ENCODE measurements at regions not wholly inside any gene's neighbourhood (a gene's known extent, or its start where the extent isn't known, plus 50 kb on each side); places are given as distances from the start of the nearest gene placed in this dataset.

DNA sequence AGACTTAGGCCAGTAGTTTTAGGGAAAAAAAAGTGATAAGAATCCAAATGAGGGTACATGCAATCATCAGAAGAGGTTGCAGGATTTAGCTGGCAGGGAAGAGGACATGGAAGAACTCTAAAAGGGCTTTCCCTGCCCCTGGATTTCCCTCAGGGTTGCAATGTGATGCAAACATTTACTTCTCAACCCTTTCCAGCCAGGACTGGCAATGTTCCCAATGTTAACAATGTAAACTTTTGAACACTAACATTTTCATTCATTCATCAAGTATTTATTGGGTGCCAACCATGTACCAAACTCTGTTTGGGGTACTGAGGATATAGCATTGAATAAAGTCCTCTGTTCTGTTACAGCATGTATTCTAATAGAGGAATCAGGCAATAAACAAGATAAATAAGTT is 349.4 kb upstream of the LRRC3B start:
- Histone ChIP-seq H3K79me1 (ENCODE audit: low read length) (no peaks in the 10 kb centered on the region), H3K9me3 (ENCODE audit: insufficient read depth, low read depth, low read length) (no peaks in the 10 kb centered on the region), H3K27ac (ENCODE audit: low read depth, low read length) (no peak overlapping the region), H3K18ac (ENCODE audit: low read length) (no peak overlapping the region), H2AK5ac (ENCODE audit: low read length) (no peak overlapping the region), H2BK120ac (ENCODE audit: insufficient read depth, low read length, poor library complexity) (no peak overlapping the region), H3K9ac (ENCODE audit: low read length) (no peak overlapping the region), H4K91ac (ENCODE audit: low read depth, low read length) (no peak overlapping the region), H3K79me2 (ENCODE audit: control insufficient read depth, insufficient read depth, low read length, poor library complexity) (no peaks in the 10 kb centered on the region), H3K23ac (ENCODE audit: low read length) (no peak overlapping the region), H4K12ac (ENCODE audit: low read depth, low read length) (no peak overlapping the region), H3K14ac (ENCODE audit: low read length) (no peak overlapping the region), H3K4ac (ENCODE audit: low read depth, low read length) (no peak overlapping the region), H2BK5ac (ENCODE audit: low read depth, low read length, poor library complexity) (no peak overlapping the region), H3K4me2 (ENCODE audit: low read length) (no peak overlapping the region), H2BK12ac (ENCODE audit: low read length) (no peak overlapping the region), H4K8ac (ENCODE audit: low read depth, low read length) (no peak overlapping the region), H3K27me3 (ENCODE audit: insufficient read depth, low read length) (no peaks in the 10 kb centered on the region), H2AFZ (ENCODE audit: insufficient read depth, low read length, poor library complexity) (no peak overlapping the region), H3K36me3 (ENCODE audit: control insufficient read depth in 1 of 2, insufficient read depth in 2 of 2, low read length in 2 of 2) (no peaks in the 10 kb centered on the region), H3K4me3 (ENCODE audit: low read depth, low read length) (no peak overlapping the region), H3K4me1 (ENCODE audit: control insufficient read depth in 1 of 2, insufficient read depth in 2 of 2, low read length in 2 of 2) (no peaks in the 10 kb centered on the region)
- no peak for DNase-seq

- no CpG with 5 or more reads among the region's 1 CpG for WGBS (ENCODE audit: extremely low coverage, insufficient coverage, insufficient read length)
- Histone ChIP-seq H3K18ac (ENCODE audit: low read length) (no peak overlapping the region), H3K4me2 (ENCODE audit: low read length) (no peak overlapping the region)
Measured at GRCh38 chr3:26279091-26279490, 343.5 kb upstream of the LRRC3B start.

DNA sequence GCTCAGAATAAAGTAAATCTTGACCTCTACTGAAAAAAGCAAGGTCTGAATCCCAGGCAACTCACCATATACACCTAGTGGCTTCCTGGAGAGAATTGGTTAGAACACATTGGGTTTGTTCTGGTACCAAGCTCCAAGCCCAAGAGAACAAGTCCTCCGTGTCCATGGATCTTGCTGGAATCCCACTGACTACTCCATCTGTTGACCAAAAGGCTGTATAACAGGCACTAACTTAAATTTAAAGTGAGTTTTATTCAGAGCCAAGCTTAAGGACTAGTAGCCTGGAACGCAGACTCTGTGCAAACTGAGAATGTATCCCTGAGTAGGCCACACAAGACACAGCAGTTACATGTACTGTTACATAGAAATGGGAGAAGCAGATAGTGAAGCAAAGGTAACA is 342.1 kb upstream of the LRRC3B start:
- Histone ChIP-seq H3K36me3 (ENCODE audit: control insufficient read depth in 1 of 2, insufficient read depth in 2 of 2, low read length in 2 of 2) (no peaks in the 10 kb centered on the region), H4K8ac (ENCODE audit: low read depth, low read length) (no peak overlapping the region), H3K14ac (ENCODE audit: low read length) (no peak overlapping the region), H2BK120ac (ENCODE audit: insufficient read depth, low read length, poor library complexity) (no peak overlapping the region), H4K12ac (ENCODE audit: low read depth, low read length) (no peak overlapping the region), H3K27ac (ENCODE audit: low read depth, low read length) (peak overlapping the region; percentile 45), H2BK12ac (ENCODE audit: low read length) (no peak overlapping the region), H2AK5ac (ENCODE audit: low read length) (no peak overlapping the region), H3K4me2 (ENCODE audit: low read length) (no peak overlapping the region), H3K79me1 (ENCODE audit: low read length) (peaks cover 5% of the 10 kb centered on the region), H3K4me3 (ENCODE audit: low read depth, low read length) (no peak overlapping the region), H3K27me3 (ENCODE audit: insufficient read depth, low read length) (no peaks in the 10 kb centered on the region), H2BK5ac (ENCODE audit: low read depth, low read length, poor library complexity) (no peak overlapping the region), H3K9ac (ENCODE audit: low read length) (no peak overlapping the region), H3K4me1 (ENCODE audit: control insufficient read depth in 1 of 2, insufficient read depth in 2 of 2, low read length in 2 of 2) (peaks cover 2 to 4% of the 10 kb centered on the region in 2 experiments), H3K79me2 (ENCODE audit: control insufficient read depth, insufficient read depth, low read length, poor library complexity) (no peaks in the 10 kb centered on the region), H3K4ac (ENCODE audit: low read depth, low read length) (no peak overlapping the region), H3K18ac (ENCODE audit: low read length) (no peak overlapping the region), H3K23ac (ENCODE audit: low read length) (no peak overlapping the region), H4K91ac (ENCODE audit: low read depth, low read length) (no peak overlapping the region), H3K9me3 (ENCODE audit: insufficient read depth, low read depth, low read length) (peaks cover 6% of the 10 kb centered on the region), H2AFZ (ENCODE audit: insufficient read depth, low read length, poor library complexity) (no peak overlapping the region)
- no peak for DNase-seq
- WGBS (ENCODE audit: extremely low coverage, insufficient coverage, insufficient read length) = no CpG with 5 or more reads among the region's 2 CpGs

More at GRCh38 chr3:26279091-26279490, 343.5 kb upstream of the LRRC3B start:
- H3K27ac ChIP-seq (ENCODE audit: low read depth, low read length) = no peak overlapping the region
- H3K9me3 ChIP-seq (ENCODE audit: insufficient read depth, low read depth, low read length) = peaks cover 6% of the 10 kb centered on the region
- H2BK12ac ChIP-seq (ENCODE audit: low read length) = no peak overlapping the region
- H4K91ac ChIP-seq (ENCODE audit: low read depth, low read length) = no peak overlapping the region
- H3K79me1 ChIP-seq (ENCODE audit: low read length) = peaks cover 5% of the 10 kb centered on the region
- no peaks in the 10 kb centered on the region for H3K36me3 ChIP-seq (ENCODE audit: control insufficient read depth in 1 of 2, insufficient read depth in 2 of 2, low read length in 2 of 2)
- H2BK120ac ChIP-seq (ENCODE audit: insufficient read depth, low read length, poor library complexity) = no peak overlapping the region
- no peak overlapping the region for H3K4me3 ChIP-seq (ENCODE audit: low read depth, low read length)
- no peak overlapping the region for H4K12ac ChIP-seq (ENCODE audit: low read depth, low read length)
- no peaks in the 10 kb centered on the region for H3K79me2 ChIP-seq (ENCODE audit: control insufficient read depth, insufficient read depth, low read length, poor library complexity)
- H4K8ac ChIP-seq (ENCODE audit: low read depth, low read length) = no peak overlapping the region
- H3K14ac ChIP-seq (ENCODE audit: low read length) = no peak overlapping the region
- no peak overlapping the region for H3K9ac ChIP-seq (ENCODE audit: low read length)
- H3K27me3 ChIP-seq (ENCODE audit: insufficient read depth, low read length) = no peaks in the 10 kb centered on the region
- H2AK5ac ChIP-seq (ENCODE audit: low read length) = no peak overlapping the region
- H2BK5ac ChIP-seq (ENCODE audit: low read depth, low read length, poor library complexity) = no peak overlapping the region
- no peak overlapping the region for H3K23ac ChIP-seq (ENCODE audit: low read length)
- no peak overlapping the region for H3K4ac ChIP-seq (ENCODE audit: low read depth, low read length)
- peaks cover 2 to 4% of the 10 kb centered on the region in 2 experiments for H3K4me1 ChIP-seq (ENCODE audit: control insufficient read depth in 1 of 2, insufficient read depth in 2 of 2, low read length in 2 of 2)
- no peak for DNase-seq
- H2AFZ ChIP-seq (ENCODE audit: insufficient read depth, low read length, poor library complexity) = no peak overlapping the region

GRCh38 chr3:26281284-26281985 is 341.1 kb upstream of the LRRC3B start:
- H4K12ac ChIP-seq (ENCODE audit: low read depth, low read length) = no peak overlapping the region
- no CpG with 5 or more reads among the region's 3 CpGs for WGBS (ENCODE audit: extremely low coverage, insufficient coverage, insufficient read length)
- no peak overlapping the region for H3K4ac ChIP-seq (ENCODE audit: low read depth, low read length)
- H3K4me1 ChIP-seq (ENCODE audit: control insufficient read depth in 1 of 2, insufficient read depth in 2 of 2, low read length in 2 of 2) = peaks cover 2 to 4% of the 10 kb centered on the region in 2 experiments
- H2BK5ac ChIP-seq (ENCODE audit: low read depth, low read length, poor library complexity) = peak overlapping the region; percentile 45
- H3K14ac ChIP-seq (ENCODE audit: low read length) = no peak overlapping the region
- peak overlapping the region; percentile 50 for H4K8ac ChIP-seq (ENCODE audit: low read depth, low read length)
- peak overlapping the region; percentile 32 for H3K27ac ChIP-seq (ENCODE audit: low read depth, low read length)
- H3K18ac ChIP-seq (ENCODE audit: low read length) = peak overlapping the region; percentile 66
- no peak overlapping the region for H2BK12ac ChIP-seq (ENCODE audit: low read length)
- no peak overlapping the region for H3K9ac ChIP-seq (ENCODE audit: low read length)
- H3K4me3 ChIP-seq (ENCODE audit: low read depth, low read length) = no peak overlapping the region
- no peak overlapping the region for H3K4me2 ChIP-seq (ENCODE audit: low read length)
- peaks cover 5% of the 10 kb centered on the region for H3K79me1 ChIP-seq (ENCODE audit: low read length)
- H3K23ac ChIP-seq (ENCODE audit: low read length) = no peak overlapping the region
- no peak overlapping the region for H2AFZ ChIP-seq (ENCODE audit: insufficient read depth, low read length, poor library complexity)
- H4K91ac ChIP-seq (ENCODE audit: low read depth, low read length) = peak overlapping the region; percentile 90
- no peaks in the 10 kb centered on the region for H3K79me2 ChIP-seq (ENCODE audit: control insufficient read depth, insufficient read depth, low read length, poor library complexity)
- peak overlapping the region; percentile 52 for H2BK120ac ChIP-seq (ENCODE audit: insufficient read depth, low read length, poor library complexity)
- no peak for DNase-seq
- H3K9me3 ChIP-seq (ENCODE audit: insufficient read depth, low read depth, low read length) = peaks cover 6% of the 10 kb centered on the region
- no peak overlapping the region for H2AK5ac ChIP-seq (ENCODE audit: low read length)
- H3K27me3 ChIP-seq (ENCODE audit: insufficient read depth, low read length) = no peaks in the 10 kb centered on the region
- no peaks in the 10 kb centered on the region for H3K36me3 ChIP-seq (ENCODE audit: control insufficient read depth in 1 of 2, insufficient read depth in 2 of 2, low read length in 2 of 2)
